Suppressor macrophage (primary cell): ENCODE measurements at regions not wholly inside any gene's neighbourhood (a gene's known extent, or its start where the extent isn't known, plus 50 kb on each side); places are given as distances from the start of the nearest gene placed in this dataset.

Source experiments
- DNase-seq, 4 experiments: peaks; one replicate each; pipeline ENCODE4 v3.0.0-alpha.2; 2020 to 2022

DNA sequence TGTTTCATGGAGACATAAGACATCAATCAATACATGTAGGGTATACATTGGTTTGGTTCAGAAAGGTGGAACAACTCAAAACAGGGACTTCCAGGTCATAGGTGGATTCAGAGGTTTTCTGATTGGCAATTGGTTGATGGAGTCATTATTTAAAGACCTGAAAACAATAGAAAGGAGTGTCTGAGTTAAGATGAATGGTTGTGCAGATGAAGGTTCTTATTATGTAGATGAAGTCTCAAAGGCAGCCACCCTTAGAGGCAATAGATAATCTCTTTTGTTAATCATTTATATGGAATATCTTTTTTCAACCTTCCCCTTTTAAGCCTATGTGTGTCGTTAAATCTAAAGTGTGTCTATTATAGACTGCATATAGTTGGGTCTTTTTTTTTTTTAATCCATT lies 67.8 kb upstream of the LYPLAL1 start:
- DNase-seq, result no peak

DNA sequence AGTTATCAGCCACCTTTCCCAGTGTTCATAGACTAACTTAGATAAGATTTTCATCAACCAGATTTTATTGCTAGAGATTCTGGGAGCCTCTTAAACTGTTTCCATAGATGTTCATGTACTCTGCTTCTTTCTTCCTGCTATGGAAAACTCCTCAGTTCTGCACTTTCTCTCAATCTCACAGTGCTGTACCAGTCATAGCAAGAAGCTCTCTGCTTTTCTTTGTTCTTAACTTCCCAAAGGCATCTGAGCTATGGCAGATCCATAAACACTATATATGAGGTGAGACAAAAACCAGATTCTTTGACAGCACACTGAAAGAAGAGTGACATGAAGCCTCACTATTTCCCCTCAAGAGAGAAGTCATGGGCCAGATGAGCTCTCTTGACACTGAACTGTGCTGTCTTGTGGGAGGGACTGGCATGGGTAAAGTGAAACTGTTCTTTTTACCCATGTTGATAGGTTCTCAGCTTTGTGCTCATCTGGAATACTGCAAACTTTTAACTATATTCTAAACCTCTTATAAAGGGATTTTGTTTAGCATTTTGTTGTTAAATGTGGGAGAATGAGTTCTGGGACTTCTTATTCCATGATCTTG lies 64.2 kb upstream of the LYPLAL1 start:
- DNase-seq, result no peak

DNA sequence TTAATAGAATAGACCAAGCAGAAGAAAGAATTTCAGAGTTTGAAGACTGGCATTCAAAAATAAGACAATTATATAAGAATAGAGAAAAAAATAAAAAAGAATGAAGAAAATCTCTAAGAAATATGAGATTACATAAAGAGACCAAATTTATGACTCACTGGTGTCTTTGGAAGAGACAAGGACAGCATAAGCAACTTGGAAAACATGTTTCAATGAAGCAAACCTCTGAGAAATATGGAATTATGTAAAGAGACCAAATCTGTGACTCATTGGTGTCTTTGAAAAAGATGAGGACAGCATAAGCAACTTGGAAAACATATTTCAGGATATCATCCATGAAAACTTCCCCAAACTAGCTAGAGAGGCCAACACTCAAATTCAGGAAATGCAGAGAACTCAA lies 60.4 kb upstream of the LYPLAL1 start:
- peak in 1 of 4 experiments; percentile 22 for DNase-seq

DNA sequence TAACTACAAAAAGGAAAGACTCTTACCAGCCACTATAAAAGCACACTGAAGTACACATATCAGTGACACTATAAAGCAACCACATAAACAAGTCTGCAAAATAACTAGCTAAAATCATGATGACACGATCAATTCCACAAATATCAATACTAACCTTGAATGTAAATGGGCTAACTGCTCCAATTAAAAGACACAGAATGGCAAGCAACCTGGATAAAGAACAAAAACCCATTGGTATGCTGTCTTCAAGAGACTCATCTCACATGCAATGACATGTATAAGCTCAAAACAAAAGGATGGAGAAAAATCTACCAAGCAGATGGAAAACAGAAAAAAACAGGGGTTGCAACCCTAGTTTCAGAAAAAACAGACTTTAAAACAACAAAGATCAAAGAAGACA lies 59.7 kb upstream of the LYPLAL1 start:
- DNase-seq, result no peak

DNA sequence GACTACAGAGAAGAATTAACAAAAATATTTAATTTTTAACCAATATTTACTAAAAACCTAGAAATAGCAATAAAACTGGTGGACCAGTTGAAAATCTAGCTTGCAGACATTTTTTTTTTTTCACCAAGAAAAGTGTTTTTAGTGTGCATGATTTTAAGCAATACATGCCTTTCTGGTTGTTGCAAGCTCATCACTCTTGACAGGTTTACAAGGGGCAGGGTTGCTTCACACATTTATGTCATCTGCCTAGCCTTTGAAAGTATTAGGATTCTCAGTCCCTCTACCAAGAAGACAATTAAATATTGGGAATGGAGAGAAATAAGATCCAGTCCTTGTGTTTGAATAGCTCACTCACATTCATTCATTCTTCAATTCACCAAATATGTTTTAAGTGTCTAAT lies 53.8 kb upstream of the LYPLAL1 start:
- peak in 1 of 4 experiments; percentile 16 for DNase-seq

DNA sequence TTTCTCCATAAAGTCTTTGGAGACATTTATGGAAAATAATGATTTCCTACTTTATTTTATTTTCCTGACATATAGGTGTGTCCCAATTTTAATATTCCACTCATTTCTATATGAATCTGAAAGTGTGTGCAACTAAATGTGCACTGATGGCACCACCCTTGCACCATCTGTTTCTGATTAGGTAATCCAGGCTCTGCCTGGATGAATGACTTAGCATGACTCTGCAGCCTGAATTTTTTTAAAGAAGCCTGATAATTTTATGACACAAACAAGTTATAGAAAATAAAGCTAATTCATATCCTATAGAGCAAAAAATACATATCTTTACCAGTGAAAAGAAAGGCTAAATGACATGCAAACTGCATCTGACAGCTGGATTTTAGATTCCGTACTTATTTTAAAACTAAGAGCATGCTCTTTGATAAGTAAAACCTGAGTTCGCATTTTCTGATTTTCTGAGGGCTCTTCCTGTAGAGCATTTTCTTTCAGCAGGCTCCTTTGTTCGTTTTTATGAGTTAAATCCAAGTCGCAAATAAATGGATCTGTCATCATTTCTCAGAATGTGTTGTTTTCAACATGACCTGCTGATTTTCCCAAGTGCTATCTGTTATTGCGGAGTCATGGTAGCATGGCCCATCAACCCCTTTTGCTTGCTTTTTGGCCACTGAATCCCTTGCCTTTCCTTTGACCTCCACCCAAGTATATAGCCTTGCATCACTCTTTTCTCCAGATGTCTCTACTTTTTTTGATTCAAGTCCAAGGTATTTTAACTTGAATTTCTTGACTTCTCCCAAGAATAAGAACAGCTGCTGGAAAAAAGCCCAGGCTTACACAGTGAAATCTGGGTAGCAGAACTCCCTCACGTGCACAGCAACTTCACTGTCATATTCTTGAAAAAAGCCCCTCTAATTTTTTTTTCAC lies 52.8 kb upstream of the LYPLAL1 start:
- peak; percentile 24 to 61 (median 47) for DNase-seq

DNA sequence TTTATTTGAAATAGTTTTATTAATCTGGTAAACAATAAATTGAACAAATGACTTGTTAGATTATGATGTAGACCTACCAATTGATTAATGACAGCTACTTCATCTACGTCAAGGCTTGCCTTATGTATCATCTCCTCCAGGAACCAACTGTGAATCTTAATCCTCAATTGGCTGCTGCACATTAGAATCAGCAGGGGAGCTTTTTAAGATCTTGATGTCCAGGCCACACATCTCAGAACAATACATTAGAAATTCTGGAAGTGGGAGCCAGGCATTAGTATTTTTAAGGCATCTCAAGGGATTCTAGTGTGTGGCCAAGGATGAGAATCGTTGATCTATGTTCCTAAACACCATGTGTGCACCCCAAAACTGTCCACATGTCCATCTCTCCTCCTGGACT lies 52.0 kb upstream of the LYPLAL1 start:
- DNase-seq, result no peak

DNA sequence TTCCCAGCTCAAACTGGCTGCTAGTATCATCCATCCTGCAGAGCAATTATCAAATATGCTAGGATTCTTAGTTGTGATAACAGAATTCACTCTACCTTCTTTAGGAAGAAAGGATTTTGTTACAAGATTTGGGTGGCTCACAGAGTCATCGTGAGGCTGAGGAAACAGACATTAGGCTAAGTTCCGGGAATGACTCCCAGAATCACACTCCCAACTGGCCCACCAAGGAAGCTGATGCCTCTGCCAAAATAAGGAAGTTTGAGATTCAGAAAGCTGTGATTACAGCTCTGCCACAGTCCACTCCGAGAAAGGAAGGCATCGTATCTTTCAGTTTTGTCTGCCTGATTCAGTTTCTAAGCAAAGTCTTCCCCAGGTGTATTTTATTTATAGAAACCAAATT lies 50.6 kb upstream of the LYPLAL1 start:
- DNase-seq, result peak in 3 of 4 experiments; percentile 11 to 28 (median 14)
